GM12874 (cell line): ENCODE measurements at regions not wholly inside any gene's neighbourhood (a gene's known extent, or its start where the extent isn't known, plus 50 kb on each side); places are given as distances from the start of the nearest gene placed in this dataset.

Experiments
- CTCF ChIP-seq: IDR thresholded peaks from 2 replicates; pipeline ENCODE4 v1.5.1; 2011; ENCODE audit warnings: low read depth, mild to moderate bottlenecking, control low read depth, low read length, moderate library complexity; ENCODE audit not compliant: insufficient read depth

- no peak for TF ChIP-seq CTCF
Measured at GRCh38 chr7:67916571-67917436, 920.2 kb downstream of the TYW1 start.

- no peak for TF ChIP-seq CTCF
Measured at GRCh38 chr7:67917437-67917755, 920.8 kb downstream of the TYW1 start.

- TF ChIP-seq CTCF: no peak
Measured at GRCh38 chr7:67918158-67918557, 921.5 kb downstream of the TYW1 start.

- TF ChIP-seq CTCF: no peak
Measured at GRCh38 chr7:67923286-67923685, 926.7 kb downstream of the TYW1 start.

- no peak for TF ChIP-seq CTCF
Measured at GRCh38 chr7:67928141-67928540, 931.5 kb downstream of the TYW1 start.

GRCh38 chr7:67940400-67940799, 943.8 kb downstream of the TYW1 start:
- TF ChIP-seq CTCF: no peak

GRCh38 chr7:67947191-67947590, 950.6 kb downstream of the TYW1 start:
- TF ChIP-seq CTCF: no peak
